ENCODE measurements at regions not wholly inside any gene's neighbourhood (a gene's known extent, or its start where the extent isn't known, plus 50 kb on each side); places are given as distances from the start of the nearest gene placed in this dataset.

GRCh38 chr5:116739571-116739970 lies 164.9 kb upstream of the SEMA6A start (continued):
- TF ChIP-seq, protein P1, sequence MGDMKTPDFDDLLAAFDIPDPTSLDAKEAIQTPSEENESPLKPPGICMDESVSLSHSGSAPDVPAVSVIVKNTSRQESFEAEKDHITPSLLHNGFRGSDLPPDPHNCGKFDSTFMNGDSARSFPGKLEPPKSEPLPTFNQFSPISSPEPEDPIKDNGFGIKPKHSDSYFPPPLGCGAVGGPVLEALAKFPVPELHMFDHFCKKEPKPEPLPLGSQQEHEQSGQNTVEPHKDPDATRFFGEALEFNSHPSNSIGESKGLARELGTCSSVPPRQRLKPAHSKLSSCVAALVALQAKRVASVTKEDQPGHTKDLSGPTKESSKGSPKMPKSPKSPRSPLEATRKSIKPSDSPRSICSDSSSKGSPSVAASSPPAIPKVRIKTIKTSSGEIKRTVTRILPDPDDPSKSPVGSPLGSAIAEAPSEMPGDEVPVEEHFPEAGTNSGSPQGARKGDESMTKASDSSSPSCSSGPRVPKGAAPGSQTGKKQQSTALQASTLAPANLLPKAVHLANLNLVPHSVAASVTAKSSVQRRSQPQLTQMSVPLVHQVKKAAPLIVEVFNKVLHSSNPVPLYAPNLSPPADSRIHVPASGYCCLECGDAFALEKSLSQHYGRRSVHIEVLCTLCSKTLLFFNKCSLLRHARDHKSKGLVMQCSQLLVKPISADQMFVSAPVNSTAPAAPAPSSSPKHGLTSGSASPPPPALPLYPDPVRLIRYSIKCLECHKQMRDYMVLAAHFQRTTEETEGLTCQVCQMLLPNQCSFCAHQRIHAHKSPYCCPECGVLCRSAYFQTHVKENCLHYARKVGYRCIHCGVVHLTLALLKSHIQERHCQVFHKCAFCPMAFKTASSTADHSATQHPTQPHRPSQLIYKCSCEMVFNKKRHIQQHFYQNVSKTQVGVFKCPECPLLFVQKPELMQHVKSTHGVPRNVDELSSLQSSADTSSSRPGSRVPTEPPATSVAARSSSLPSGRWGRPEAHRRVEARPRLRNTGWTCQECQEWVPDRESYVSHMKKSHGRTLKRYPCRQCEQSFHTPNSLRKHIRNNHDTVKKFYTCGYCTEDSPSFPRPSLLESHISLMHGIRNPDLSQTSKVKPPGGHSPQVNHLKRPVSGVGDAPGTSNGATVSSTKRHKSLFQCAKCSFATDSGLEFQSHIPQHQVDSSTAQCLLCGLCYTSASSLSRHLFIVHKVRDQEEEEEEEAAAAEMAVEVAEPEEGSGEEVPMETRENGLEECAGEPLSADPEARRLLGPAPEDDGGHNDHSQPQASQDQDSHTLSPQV (IDR thresholded peaks at IDR 0.05): no peak

DNA sequence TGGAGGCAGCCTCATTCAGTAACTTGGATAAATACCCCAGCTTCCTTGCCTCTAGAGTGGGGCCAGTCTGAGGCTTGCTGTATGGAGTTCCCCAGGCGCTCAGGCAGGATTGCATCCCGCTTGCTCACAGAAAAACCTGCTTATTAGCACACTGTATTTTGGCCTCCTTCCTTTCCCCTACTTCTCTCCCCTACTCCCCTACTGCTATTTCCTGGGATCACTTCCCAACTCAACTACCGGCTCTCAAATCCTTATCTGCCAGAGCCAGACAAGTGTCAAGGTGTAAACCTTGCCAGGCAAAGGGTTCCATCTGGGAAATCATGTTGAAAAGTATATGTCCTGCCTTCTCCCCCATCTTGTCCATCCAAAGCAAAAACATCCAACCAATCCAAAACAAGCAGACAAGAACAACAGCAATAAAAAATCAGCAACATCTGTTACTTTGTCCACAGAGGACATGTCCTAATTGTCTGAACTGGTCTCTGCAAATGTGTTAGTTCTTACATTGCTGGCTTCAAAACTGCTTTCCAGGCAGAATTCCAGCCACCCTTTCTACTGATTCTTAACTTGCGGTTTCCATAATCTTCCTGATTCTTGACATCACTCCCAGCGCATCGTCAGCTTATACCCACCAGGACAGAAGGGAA lies 164.1 kb upstream of the SEMA6A start:
- ChIA-PET CTCF (interaction anchor here (1.1 kb wide), 1 partner anchor 13 kb away, joined by 3 read pairs; no protein-coding TSS in a partner anchor), SMC1A (ENCODE audit: uncharacterized antibody, unreplicated experiment) (interaction anchor here (4.2 kb wide), 1 partner anchor 13 kb away, joined by 17 read pairs; no protein-coding TSS in a partner anchor), RAD21 (ENCODE audit: unreplicated experiment) (interaction anchor here (1.4 kb wide), 1 partner anchor 13 kb away, joined by 3 read pairs; no protein-coding TSS in a partner anchor), POLR2A (interaction anchor here (1.1 kb wide), 1 partner anchor 13 kb away, joined by 3 read pairs; no protein-coding TSS in a partner anchor)
- Histone ChIP-seq H3K36me3 (ENCODE audit: control insufficient read depth in 2 of 2, insufficient read depth in 2 of 2, low read length in 1 of 2) (no peaks in the 10 kb centered on the region), H3K4me3 (no peak overlapping the region), H3K27ac (ENCODE audit: control insufficient read depth, insufficient read depth) (no peak overlapping the region), H3K4me2 (ENCODE audit: control insufficient read depth, insufficient read depth) (no peak overlapping the region), H3K4me1 (ENCODE audit: control insufficient read depth, insufficient read depth, low read length) (no peaks in the 10 kb centered on the region), H2AFZ (ENCODE audit: control insufficient read depth, low read depth, low read length) (no peak overlapping the region), H3K79me2 (ENCODE audit: control insufficient read depth, insufficient read depth, low read length) (no peaks in the 10 kb centered on the region), H4K20me1 (ENCODE audit: control insufficient read depth, insufficient read depth) (no peaks in the 10 kb centered on the region), H3K9me3 (replicated peaks; ENCODE audit: control insufficient read depth, insufficient read depth, low read length) (peaks cover 2% of the 10 kb centered on the region; the same call in 2 of the 3 replicates), H3K27me3 (replicated peaks in 1 of 2; ENCODE audit: control insufficient read depth in 2 of 2, insufficient read depth in 2 of 2, low read length in 1 of 2) (no peaks in the 10 kb centered on the region), H3K9ac (ENCODE audit: control insufficient read depth, insufficient read depth, low read length) (no peak overlapping the region)
- FAIRE-seq (no peak), ATAC-seq (no peak), DNase-seq (ENCODE audit: low read depth, low spot score) (no peak)
- WGBS (ENCODE audit: insufficient coverage, insufficient replicate concordance, low lambda C conversion rate, missing lambda C conversion rate): 82% methylated on average over 6 of the region's 6 CpGs
- in situ Hi-C loops (cut with MboI): no loop called here
- intact Hi-C loops (cut with micrococcal nuclease; ENCODE audit: unreplicated experiment): no loop called here
- no TSS peak for BruUV-seq (replicated peaks)
- TF ChIP-seq, protein P2, sequence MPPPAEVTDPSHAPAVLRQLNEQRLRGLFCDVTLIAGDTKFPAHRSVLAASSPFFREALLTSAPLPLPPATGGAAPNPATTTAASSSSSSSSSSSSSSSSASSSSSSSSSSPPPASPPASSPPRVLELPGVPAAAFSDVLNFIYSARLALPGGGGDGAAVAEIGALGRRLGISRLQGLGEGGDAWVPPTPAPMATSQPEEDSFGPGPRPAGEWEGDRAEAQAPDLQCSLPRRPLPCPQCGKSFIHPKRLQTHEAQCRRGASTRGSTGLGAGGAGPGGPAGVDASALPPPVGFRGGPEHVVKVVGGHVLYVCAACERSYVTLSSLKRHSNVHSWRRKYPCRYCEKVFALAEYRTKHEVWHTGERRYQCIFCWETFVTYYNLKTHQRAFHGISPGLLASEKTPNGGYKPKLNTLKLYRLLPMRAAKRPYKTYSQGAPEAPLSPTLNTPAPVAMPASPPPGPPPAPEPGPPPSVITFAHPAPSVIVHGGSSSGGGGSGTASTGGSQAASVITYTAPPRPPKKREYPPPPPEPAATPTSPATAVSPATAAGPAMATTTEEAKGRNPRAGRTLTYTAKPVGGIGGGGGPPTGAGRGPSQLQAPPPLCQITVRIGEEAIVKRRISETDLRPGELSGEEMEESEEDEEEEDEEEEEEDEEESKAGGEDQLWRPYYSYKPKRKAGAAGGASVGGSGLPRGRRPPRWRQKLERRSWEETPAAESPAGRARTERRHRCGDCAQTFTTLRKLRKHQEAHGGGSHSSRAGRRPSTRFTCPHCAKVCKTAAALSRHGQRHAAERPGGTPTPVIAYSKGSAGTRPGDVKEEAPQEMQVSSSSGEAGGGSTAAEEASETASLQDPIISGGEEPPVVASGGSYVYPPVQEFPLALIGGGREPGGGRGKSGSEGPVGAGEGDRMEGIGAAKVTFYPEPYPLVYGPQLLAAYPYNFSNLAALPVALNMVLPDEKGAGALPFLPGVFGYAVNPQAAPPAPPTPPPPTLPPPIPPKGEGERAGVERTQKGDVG (CRISPR knock-in tag; IDR thresholded peaks at IDR 0.05): no peak
- no peak for TF ChIP-seq SMAD1 (IDR thresholded peaks at IDR 0.05; ENCODE audit: low read depth, partially characterized antibody)
- TF ChIP-seq BRCA1 (IDR thresholded peaks at IDR 0.05; ENCODE audit: low read depth, low read length): no peak
- TF ChIP-seq CBX3 (IDR thresholded peaks at IDR 0.05; ENCODE audit: borderline replicate concordance, low read depth): no peak
- TF ChIP-seq TCF12 (IDR thresholded peaks at IDR 0.05; ENCODE audit: low read depth, low read length): no peak
- TF ChIP-seq NFYA (IDR thresholded peaks at IDR 0.05; ENCODE audit: borderline replicate concordance, low read depth, low read length): no peak
- TF ChIP-seq, protein P3, sequence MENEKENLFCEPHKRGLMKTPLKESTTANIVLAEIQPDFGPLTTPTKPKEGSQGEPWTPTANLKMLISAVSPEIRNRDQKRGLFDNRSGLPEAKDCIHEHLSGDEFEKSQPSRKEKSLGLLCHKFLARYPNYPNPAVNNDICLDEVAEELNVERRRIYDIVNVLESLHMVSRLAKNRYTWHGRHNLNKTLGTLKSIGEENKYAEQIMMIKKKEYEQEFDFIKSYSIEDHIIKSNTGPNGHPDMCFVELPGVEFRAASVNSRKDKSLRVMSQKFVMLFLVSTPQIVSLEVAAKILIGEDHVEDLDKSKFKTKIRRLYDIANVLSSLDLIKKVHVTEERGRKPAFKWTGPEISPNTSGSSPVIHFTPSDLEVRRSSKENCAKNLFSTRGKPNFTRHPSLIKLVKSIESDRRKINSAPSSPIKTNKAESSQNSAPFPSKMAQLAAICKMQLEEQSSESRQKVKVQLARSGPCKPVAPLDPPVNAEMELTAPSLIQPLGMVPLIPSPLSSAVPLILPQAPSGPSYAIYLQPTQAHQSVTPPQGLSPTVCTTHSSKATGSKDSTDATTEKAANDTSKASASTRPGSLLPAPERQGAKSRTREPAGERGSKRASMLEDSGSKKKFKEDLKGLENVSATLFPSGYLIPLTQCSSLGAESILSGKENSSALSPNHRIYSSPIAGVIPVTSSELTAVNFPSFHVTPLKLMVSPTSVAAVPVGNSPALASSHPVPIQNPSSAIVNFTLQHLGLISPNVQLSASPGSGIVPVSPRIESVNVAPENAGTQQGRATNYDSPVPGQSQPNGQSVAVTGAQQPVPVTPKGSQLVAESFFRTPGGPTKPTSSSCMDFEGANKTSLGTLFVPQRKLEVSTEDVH (IDR thresholded peaks at IDR 0.05; ENCODE audit: low read depth, partially characterized antibody): no peak
- TF ChIP-seq ATF3 (IDR thresholded peaks at IDR 0.05; ENCODE audit: borderline replicate concordance, extremely low read depth, low read depth, low read length): no peak
- no peak for TF ChIP-seq ASH2L (IDR thresholded peaks at IDR 0.05; ENCODE audit: borderline replicate concordance, low read depth)

Data from GM12878 (cell line).